ENCODE measurements at regions not wholly inside any gene's neighbourhood (a gene's known extent, or its start where the extent isn't known, plus 50 kb on each side); places are given as distances from the start of the nearest gene placed in this dataset.

DNA sequence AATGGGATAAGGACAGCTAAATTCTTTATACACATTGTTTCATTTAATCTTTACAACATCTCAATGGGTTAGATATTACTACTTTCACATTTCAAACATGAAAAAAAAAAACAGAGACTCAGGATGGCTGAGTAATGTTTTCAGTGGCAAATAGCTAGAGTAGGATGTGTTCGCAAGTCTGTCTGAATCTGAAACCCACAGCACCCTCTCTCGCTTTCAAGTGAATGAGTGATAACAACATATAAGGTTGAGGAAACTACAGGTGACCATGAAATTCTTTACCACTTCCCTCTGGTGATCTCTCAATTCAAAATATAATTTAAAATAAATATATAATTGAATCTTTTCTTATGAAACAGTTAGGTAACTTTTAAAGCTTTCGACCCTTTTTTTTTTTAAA, 162.6 kb downstream of the PRR32 start:
- H4K91ac ChIP-seq (ENCODE audit: low read depth, low read length): no peak overlapping the region
- H2AFZ ChIP-seq (ENCODE audit: insufficient read depth, low read length, poor library complexity): no peak overlapping the region
- no peaks in the 10 kb centered on the region for H3K36me3 ChIP-seq (ENCODE audit: control insufficient read depth in 1 of 2, insufficient read depth in 2 of 2, low read length in 2 of 2)
- no peak overlapping the region for H3K4me2 ChIP-seq (ENCODE audit: low read length)
- no peak overlapping the region for H4K12ac ChIP-seq (ENCODE audit: low read depth, low read length)
- no peak overlapping the region for H2AK5ac ChIP-seq (ENCODE audit: low read length)
- no peak overlapping the region for H3K14ac ChIP-seq (ENCODE audit: low read length)
- no peak overlapping the region for H4K8ac ChIP-seq (ENCODE audit: low read depth, low read length)
- H3K27me3 ChIP-seq (ENCODE audit: insufficient read depth, low read length): no peaks in the 10 kb centered on the region
- H3K4me3 ChIP-seq (ENCODE audit: low read depth, low read length): no peak overlapping the region
- no peak overlapping the region for H3K23ac ChIP-seq (ENCODE audit: low read length)
- DNase-seq: no peak
- H3K27ac ChIP-seq (ENCODE audit: low read depth, low read length): no peak overlapping the region
- no CpG with 5 or more reads among the region's 3 CpGs for whole genome bisulfite sequencing (ENCODE audit: extremely low coverage, insufficient coverage, insufficient read length)
- H3K4me1 ChIP-seq (ENCODE audit: control insufficient read depth in 1 of 2, insufficient read depth in 2 of 2, low read length in 2 of 2): no peaks in the 10 kb centered on the region
- H2BK5ac ChIP-seq (ENCODE audit: low read depth, low read length, poor library complexity): no peak overlapping the region
- H3K79me2 ChIP-seq (ENCODE audit: control insufficient read depth, insufficient read depth, low read length, poor library complexity): no peaks in the 10 kb centered on the region
- no peak overlapping the region for H2BK120ac ChIP-seq (ENCODE audit: insufficient read depth, low read length, poor library complexity)
- H3K9me3 ChIP-seq (ENCODE audit: insufficient read depth, low read depth, low read length): no peaks in the 10 kb centered on the region
- H3K9ac ChIP-seq (ENCODE audit: low read length): no peak overlapping the region
- no peak overlapping the region for H2BK12ac ChIP-seq (ENCODE audit: low read length)
- H3K18ac ChIP-seq (ENCODE audit: low read length): no peak overlapping the region
- H3K4ac ChIP-seq (ENCODE audit: low read depth, low read length): no peak overlapping the region
- no peaks in the 10 kb centered on the region for H3K79me1 ChIP-seq (ENCODE audit: low read length)

GRCh38 chrX:126985027-126985426, 165.5 kb downstream of the PRR32 start:
- H3K18ac ChIP-seq (ENCODE audit: low read length): no peak overlapping the region
- H3K4me3 ChIP-seq (ENCODE audit: low read depth, low read length): no peak overlapping the region
- H3K9me3 ChIP-seq (ENCODE audit: insufficient read depth, low read depth, low read length): no peaks in the 10 kb centered on the region
- H4K91ac ChIP-seq (ENCODE audit: low read depth, low read length): no peak overlapping the region
- H3K27ac ChIP-seq (ENCODE audit: low read depth, low read length): no peak overlapping the region
- no peaks in the 10 kb centered on the region for H3K79me2 ChIP-seq (ENCODE audit: control insufficient read depth, insufficient read depth, low read length, poor library complexity)
- H2AFZ ChIP-seq (ENCODE audit: insufficient read depth, low read length, poor library complexity): no peak overlapping the region
- H3K79me1 ChIP-seq (ENCODE audit: low read length): no peaks in the 10 kb centered on the region
- H3K4ac ChIP-seq (ENCODE audit: low read depth, low read length): no peak overlapping the region
- no peaks in the 10 kb centered on the region for H3K36me3 ChIP-seq (ENCODE audit: control insufficient read depth in 1 of 2, insufficient read depth in 2 of 2, low read length in 2 of 2)
- DNase-seq: no peak
- no peak overlapping the region for H4K12ac ChIP-seq (ENCODE audit: low read depth, low read length)
- H3K14ac ChIP-seq (ENCODE audit: low read length): no peak overlapping the region
- no peak overlapping the region for H2AK5ac ChIP-seq (ENCODE audit: low read length)
- H3K4me1 ChIP-seq (ENCODE audit: control insufficient read depth in 1 of 2, insufficient read depth in 2 of 2, low read length in 2 of 2): no peaks in the 10 kb centered on the region
- H3K27me3 ChIP-seq (ENCODE audit: insufficient read depth, low read length): no peaks in the 10 kb centered on the region
- no peak overlapping the region for H2BK12ac ChIP-seq (ENCODE audit: low read length)
- H3K23ac ChIP-seq (ENCODE audit: low read length): no peak overlapping the region
- no peak overlapping the region for H3K4me2 ChIP-seq (ENCODE audit: low read length)
- H2BK120ac ChIP-seq (ENCODE audit: insufficient read depth, low read length, poor library complexity): no peak overlapping the region
- H3K9ac ChIP-seq (ENCODE audit: low read length): no peak overlapping the region
- no peak overlapping the region for H4K8ac ChIP-seq (ENCODE audit: low read depth, low read length)
- no peak overlapping the region for H2BK5ac ChIP-seq (ENCODE audit: low read depth, low read length, poor library complexity)

DNA sequence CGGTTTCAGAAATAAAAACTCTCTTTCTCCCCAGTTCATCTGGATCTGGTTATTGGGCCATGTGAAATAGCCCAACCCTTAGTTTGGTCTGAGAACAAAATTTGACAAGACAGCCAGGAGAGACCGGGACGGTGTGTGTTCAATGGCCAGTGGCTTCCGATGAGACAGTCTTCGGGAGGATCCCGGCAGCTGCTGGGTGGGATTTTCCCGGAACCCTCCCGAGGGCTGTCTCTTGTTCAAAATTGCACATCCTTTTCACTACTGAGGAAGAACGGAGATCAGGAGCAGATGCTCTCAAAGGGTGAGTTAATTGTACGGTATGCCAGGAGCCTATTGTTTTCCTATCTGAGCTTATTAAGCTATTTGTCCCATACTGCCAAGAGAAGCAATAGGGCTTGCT, 166.5 kb downstream of the PRR32 start:
- no peak overlapping the region for H2BK120ac ChIP-seq (ENCODE audit: insufficient read depth, low read length, poor library complexity)
- no peak overlapping the region for H3K14ac ChIP-seq (ENCODE audit: low read length)
- no peak overlapping the region for H3K27ac ChIP-seq (ENCODE audit: low read depth, low read length)
- no peaks in the 10 kb centered on the region for H3K9me3 ChIP-seq (ENCODE audit: insufficient read depth, low read depth, low read length)
- H3K4me1 ChIP-seq (ENCODE audit: control insufficient read depth in 1 of 2, insufficient read depth in 2 of 2, low read length in 2 of 2): no peaks in the 10 kb centered on the region
- H3K36me3 ChIP-seq (ENCODE audit: control insufficient read depth in 1 of 2, insufficient read depth in 2 of 2, low read length in 2 of 2): no peaks in the 10 kb centered on the region
- H2AK5ac ChIP-seq (ENCODE audit: low read length): no peak overlapping the region
- H3K27me3 ChIP-seq (ENCODE audit: insufficient read depth, low read length): no peaks in the 10 kb centered on the region
- no peak for DNase-seq
- no peak overlapping the region for H4K91ac ChIP-seq (ENCODE audit: low read depth, low read length)
- no peak overlapping the region for H3K9ac ChIP-seq (ENCODE audit: low read length)
- no peak overlapping the region for H2BK12ac ChIP-seq (ENCODE audit: low read length)
- H2AFZ ChIP-seq (ENCODE audit: insufficient read depth, low read length, poor library complexity): no peak overlapping the region
- no peak overlapping the region for H3K4me2 ChIP-seq (ENCODE audit: low read length)
- H3K4me3 ChIP-seq (ENCODE audit: low read depth, low read length): no peak overlapping the region
- H2BK5ac ChIP-seq (ENCODE audit: low read depth, low read length, poor library complexity): no peak overlapping the region
- H4K12ac ChIP-seq (ENCODE audit: low read depth, low read length): no peak overlapping the region
- H3K4ac ChIP-seq (ENCODE audit: low read depth, low read length): no peak overlapping the region
- H4K8ac ChIP-seq (ENCODE audit: low read depth, low read length): no peak overlapping the region
- H3K23ac ChIP-seq (ENCODE audit: low read length): no peak overlapping the region
- no peak overlapping the region for H3K18ac ChIP-seq (ENCODE audit: low read length)
- H3K79me2 ChIP-seq (ENCODE audit: control insufficient read depth, insufficient read depth, low read length, poor library complexity): no peaks in the 10 kb centered on the region
- no peaks in the 10 kb centered on the region for H3K79me1 ChIP-seq (ENCODE audit: low read length)
- no CpG with 5 or more reads among the region's 10 CpGs for WGBS (ENCODE audit: extremely low coverage, insufficient coverage, insufficient read length)

DNA sequence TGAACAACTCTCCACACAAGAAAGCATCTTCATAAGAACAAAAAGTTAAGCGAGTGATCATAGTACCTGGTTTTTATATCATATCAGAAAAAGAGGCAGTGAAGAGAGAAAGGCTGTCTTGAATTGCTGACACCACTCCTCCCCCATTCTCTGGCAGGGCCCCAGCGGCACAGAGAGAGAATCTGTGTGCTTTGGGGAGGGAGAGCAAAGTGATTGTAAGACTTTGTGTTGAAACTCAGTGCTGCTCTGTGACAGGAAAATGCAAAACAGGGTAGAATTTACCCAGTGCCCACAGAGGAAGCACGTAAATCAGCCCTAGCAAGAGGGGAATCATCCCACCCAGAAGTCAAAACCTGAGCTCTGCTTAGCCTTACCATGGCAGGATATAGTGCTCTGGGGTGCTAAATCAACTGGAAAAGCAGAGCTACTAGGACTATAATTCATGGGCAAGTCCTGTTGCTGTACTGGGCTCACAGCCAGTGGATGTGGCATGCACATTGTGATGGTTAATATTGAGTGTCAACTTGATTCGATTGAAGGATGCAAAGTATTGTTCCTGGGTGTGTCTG, 174.6 kb downstream of the PRR32 start:
- Histone ChIP-seq H2BK12ac (ENCODE audit: low read length) (no peak overlapping the region), H3K23ac (ENCODE audit: low read length) (no peak overlapping the region), H3K9me3 (ENCODE audit: insufficient read depth, low read depth, low read length) (no peaks in the 10 kb centered on the region), H3K79me2 (ENCODE audit: control insufficient read depth, insufficient read depth, low read length, poor library complexity) (no peaks in the 10 kb centered on the region), H4K91ac (ENCODE audit: low read depth, low read length) (no peak overlapping the region), H3K4me3 (ENCODE audit: low read depth, low read length) (no peak overlapping the region), H3K4me2 (ENCODE audit: low read length) (no peak overlapping the region), H2AK5ac (ENCODE audit: low read length) (no peak overlapping the region), H3K27ac (ENCODE audit: low read depth, low read length) (no peak overlapping the region), H4K12ac (ENCODE audit: low read depth, low read length) (no peak overlapping the region), H3K9ac (ENCODE audit: low read length) (no peak overlapping the region), H2BK120ac (ENCODE audit: insufficient read depth, low read length, poor library complexity) (no peak overlapping the region), H2AFZ (ENCODE audit: insufficient read depth, low read length, poor library complexity) (no peak overlapping the region), H3K4me1 (ENCODE audit: control insufficient read depth in 1 of 2, insufficient read depth in 2 of 2, low read length in 2 of 2) (no peaks in the 10 kb centered on the region), H3K4ac (ENCODE audit: low read depth, low read length) (no peak overlapping the region), H3K36me3 (ENCODE audit: control insufficient read depth in 1 of 2, insufficient read depth in 2 of 2, low read length in 2 of 2) (no peaks in the 10 kb centered on the region), H3K79me1 (ENCODE audit: low read length) (no peaks in the 10 kb centered on the region), H3K27me3 (ENCODE audit: insufficient read depth, low read length) (no peaks in the 10 kb centered on the region), H2BK5ac (ENCODE audit: low read depth, low read length, poor library complexity) (no peak overlapping the region), H4K8ac (ENCODE audit: low read depth, low read length) (no peak overlapping the region), H3K14ac (ENCODE audit: low read length) (no peak overlapping the region), H3K18ac (ENCODE audit: low read length) (no peak overlapping the region)
- DNase-seq: no peak
- WGBS (ENCODE audit: extremely low coverage, insufficient coverage, insufficient read length): no CpG with 5 or more reads among the region's 4 CpGs

All from trophoblast cell (in vitro differentiated cells and primary cell).